Activated naive CD4-positive, alpha-beta T cell treated with anti-CD3 and anti-CD28 coated beads, Interleukin-2, amount 50 U/mL, for 24 hours (primary cell): ENCODE measurements at regions not wholly inside any gene's neighbourhood (a gene's known extent, or its start where the extent isn't known, plus 50 kb on each side); places are given as distances from the start of the nearest gene placed in this dataset.

ENCODE experiments used
- H3K27ac Mint-ChIP-seq: one replicate; pipeline ENCODE4 v1.8.0; 2021; ENCODE audit warnings: mild to moderate bottlenecking, mixed read lengths
- H3K27me3 Mint-ChIP-seq: one replicate; pipeline ENCODE4 v1.8.0; 2021; ENCODE audit warnings: mixed read lengths
- H3K36me3 Mint-ChIP-seq: one replicate; pipeline ENCODE4 v1.8.0; 2021; ENCODE audit warnings: mixed read lengths
- H3K4me1 Mint-ChIP-seq: one replicate; pipeline ENCODE4 v1.8.0; 2021; ENCODE audit warnings: mixed read lengths
- H3K4me3 Mint-ChIP-seq: one replicate; pipeline ENCODE4 v1.8.0; 2021; ENCODE audit warnings: mild to moderate bottlenecking, mixed read lengths
- H3K9me3 Mint-ChIP-seq: one replicate; pipeline ENCODE4 v1.8.0; 2021; ENCODE audit warnings: mixed read lengths

- peaks cover 3% of the 10 kb centered on the region for H3K27me3 Mint-ChIP-seq
- no peaks in the 10 kb centered on the region for H3K9me3 Mint-ChIP-seq
- H3K4me1 Mint-ChIP-seq, result no peaks in the 10 kb centered on the region
- no peaks in the 10 kb centered on the region for H3K36me3 Mint-ChIP-seq
- no peak overlapping the region for H3K27ac Mint-ChIP-seq
- no peak overlapping the region for H3K4me3 Mint-ChIP-seq
These were observed 67.1 kb upstream of the GGTA1 start for GRCh38 chr9:121566481-121567465.

- Mint-ChIP-seq H3K27ac (no peak overlapping the region), H3K9me3 (no peaks in the 10 kb centered on the region), H3K27me3 (peaks cover 3% of the 10 kb centered on the region), H3K36me3 (no peaks in the 10 kb centered on the region), H3K4me3 (no peak overlapping the region), H3K4me1 (no peaks in the 10 kb centered on the region)
These were observed 68.1 kb upstream of the GGTA1 start for GRCh38 chr9:121567500-121568342.

GRCh38 chr9:121568343-121569265 lies 69.0 kb upstream of the GGTA1 start:
- no peaks in the 10 kb centered on the region for H3K4me1 Mint-ChIP-seq
- no peak overlapping the region for H3K27ac Mint-ChIP-seq
- H3K27me3 Mint-ChIP-seq, result peaks cover 3% of the 10 kb centered on the region
- H3K4me3 Mint-ChIP-seq, result no peak overlapping the region
- no peaks in the 10 kb centered on the region for H3K9me3 Mint-ChIP-seq
- H3K36me3 Mint-ChIP-seq, result no peaks in the 10 kb centered on the region

GRCh38 chr9:121569266-121569648 lies 69.6 kb upstream of the GGTA1 start:
- Mint-ChIP-seq H3K9me3 (no peaks in the 10 kb centered on the region), H3K4me1 (no peaks in the 10 kb centered on the region), H3K27ac (no peak overlapping the region), H3K27me3 (peaks cover 3% of the 10 kb centered on the region), H3K36me3 (no peaks in the 10 kb centered on the region), H3K4me3 (no peak overlapping the region)

- Mint-ChIP-seq H3K27ac (no peak overlapping the region), H3K4me1 (no peaks in the 10 kb centered on the region), H3K36me3 (no peaks in the 10 kb centered on the region), H3K27me3 (no peaks in the 10 kb centered on the region), H3K9me3 (no peaks in the 10 kb centered on the region), H3K4me3 (no peak overlapping the region)
These were observed 72.9 kb upstream of the GGTA1 start for GRCh38 chr9:121572581-121572980.

- H3K27ac Mint-ChIP-seq, result no peak overlapping the region
- no peaks in the 10 kb centered on the region for H3K4me1 Mint-ChIP-seq
- no peak overlapping the region for H3K4me3 Mint-ChIP-seq
- H3K27me3 Mint-ChIP-seq, result no peaks in the 10 kb centered on the region
- no peaks in the 10 kb centered on the region for H3K9me3 Mint-ChIP-seq
- H3K36me3 Mint-ChIP-seq, result no peaks in the 10 kb centered on the region
These were observed 74.3 kb upstream of the GGTA1 start for GRCh38 chr9:121573717-121574485.

- H3K27ac Mint-ChIP-seq, result no peak overlapping the region
- no peaks in the 10 kb centered on the region for H3K27me3 Mint-ChIP-seq
- H3K4me3 Mint-ChIP-seq, result no peak overlapping the region
- no peaks in the 10 kb centered on the region for H3K9me3 Mint-ChIP-seq
- no peaks in the 10 kb centered on the region for H3K36me3 Mint-ChIP-seq
- no peaks in the 10 kb centered on the region for H3K4me1 Mint-ChIP-seq
These were observed 75.3 kb upstream of the GGTA1 start for GRCh38 chr9:121574774-121575519.

- Mint-ChIP-seq H3K4me1 (no peaks in the 10 kb centered on the region), H3K9me3 (no peaks in the 10 kb centered on the region), H3K36me3 (no peaks in the 10 kb centered on the region), H3K27me3 (peaks cover 1% of the 10 kb centered on the region), H3K4me3 (no peak overlapping the region), H3K27ac (no peak overlapping the region)
These were observed 75.0 kb upstream of the DAB2IP start for GRCh38 chr9:121576281-121577075.

- no peaks in the 10 kb centered on the region for H3K4me1 Mint-ChIP-seq
- H3K36me3 Mint-ChIP-seq, result no peaks in the 10 kb centered on the region
- H3K27me3 Mint-ChIP-seq, result peaks cover 1% of the 10 kb centered on the region
- no peak overlapping the region for H3K4me3 Mint-ChIP-seq
- H3K9me3 Mint-ChIP-seq, result no peaks in the 10 kb centered on the region
- no peak overlapping the region for H3K27ac Mint-ChIP-seq
These were observed 74.3 kb upstream of the DAB2IP start for GRCh38 chr9:121577166-121577565.

GRCh38 chr9:121577572-121577971 lies 73.9 kb upstream of the DAB2IP start:
- H3K4me1 Mint-ChIP-seq, result no peaks in the 10 kb centered on the region
- H3K27ac Mint-ChIP-seq, result no peak overlapping the region
- H3K27me3 Mint-ChIP-seq, result peaks cover 1% of the 10 kb centered on the region
- no peaks in the 10 kb centered on the region for H3K36me3 Mint-ChIP-seq
- H3K4me3 Mint-ChIP-seq, result no peak overlapping the region
- no peaks in the 10 kb centered on the region for H3K9me3 Mint-ChIP-seq

- Mint-ChIP-seq H3K9me3 (no peaks in the 10 kb centered on the region), H3K4me1 (no peaks in the 10 kb centered on the region), H3K27me3 (peaks cover 11% of the 10 kb centered on the region), H3K27ac (no peak overlapping the region), H3K36me3 (no peaks in the 10 kb centered on the region), H3K4me3 (no peak overlapping the region)
These were observed 69.4 kb upstream of the DAB2IP start for GRCh38 chr9:121581786-121582600.

- Mint-ChIP-seq H3K4me1 (no peaks in the 10 kb centered on the region), H3K4me3 (no peak overlapping the region), H3K9me3 (no peaks in the 10 kb centered on the region), H3K36me3 (no peaks in the 10 kb centered on the region), H3K27me3 (peaks cover 14% of the 10 kb centered on the region), H3K27ac (no peak overlapping the region)
These were observed 68.8 kb upstream of the DAB2IP start for GRCh38 chr9:121582641-121583040.

- no peak overlapping the region for H3K27ac Mint-ChIP-seq
- H3K36me3 Mint-ChIP-seq, result no peaks in the 10 kb centered on the region
- H3K4me3 Mint-ChIP-seq, result no peak overlapping the region
- H3K9me3 Mint-ChIP-seq, result no peaks in the 10 kb centered on the region
- H3K27me3 Mint-ChIP-seq, result peaks cover 21% of the 10 kb centered on the region
- no peaks in the 10 kb centered on the region for H3K4me1 Mint-ChIP-seq
These were observed 67.0 kb upstream of the DAB2IP start for GRCh38 chr9:121584421-121584820.
